Esophagus squamous epithelium (tissue), 5 donors: ENCODE measurements at regions not wholly inside any gene's neighbourhood (a gene's known extent, or its start where the extent isn't known, plus 50 kb on each side); places are given as distances from the start of the nearest gene placed in this dataset.

Source experiments
- DNase-seq: peaks from one replicate; lab custom pipeline; 2025; lab: John Stamatoyannopoulos, UW
- H3K27ac ChIP-seq, 4 donors: fragments of 200-600 bp; sonication (generic); one replicate each; pipeline ENCODE4 v1.5.1; 2016 to 2019; ENCODE audit warnings: mild to moderate bottlenecking in 1 of 4
- H3K27me3 ChIP-seq, 4 donors: fragments of 200-600 bp; sonication (generic); 1 replicate in 3 of 4; 2 replicates in 1 of 4; pipeline versions ENCODE4 v1.5.1 to v1.6.0; 2017 to 2021; ENCODE audit warnings: antibody characterized with exemption in 1 of 4
- H3K36me3 ChIP-seq, 3 donors: fragments of 200-600 bp; sonication (generic); one replicate each; pipeline ENCODE4 v1.5.1; 2016 to 2019
- H3K4me1 ChIP-seq, 3 donors: fragments of 200-600 bp; sonication (generic); one replicate each; pipeline ENCODE4 v1.5.1; 2017 to 2019
- H3K4me3 ChIP-seq, 4 donors: fragments of 200-600 bp; sonication (generic); 1 replicate in 3 of 4; 2 replicates in 1 of 4; pipeline ENCODE4 v1.5.1; 2016 to 2019; ENCODE audit warnings: mild to moderate bottlenecking in 2 of 4, moderate library complexity in 1 of 4
- H3K9me3 ChIP-seq, 3 donors: fragments of 200-600 bp; sonication (generic); one replicate each; pipeline ENCODE4 v1.5.1; 2016 to 2019
- CTCF ChIP-seq, 6 experiments: fragments of 450-650 bp in 4 of 6; fragments of 200-600 bp in 2 of 6; sonication (generic) in 2 of 6; IDR thresholded peaks; one replicate each; pipeline ENCODE4 v1.5.1; 2016 to 2019; ENCODE audit warnings: antibody characterized with exemption in 6 of 6, mild to moderate bottlenecking in 4 of 6, moderate library complexity in 4 of 6
- POLR2A ChIP-seq, 4 donors: fragments of 450-650 bp; IDR thresholded peaks; one replicate each; pipeline ENCODE4 v1.6.1; 2017; ENCODE audit warnings: antibody characterized with exemption in 4 of 4, mild to moderate bottlenecking in 4 of 4, moderate library complexity in 3 of 4
- WGBS, 2 donors: methylation state at CpG; one replicate each; pipeline ENCODE4 v1.1.5; 2018; 5-methylcytosine and 5-hydroxymethylcytosine counted together
- intact Hi-C: fragments of 100-400 bp; cut with DNase I; formaldehyde crosslinking; loops from one replicate; pipeline ENCODE4 v1.15.0; 2022
- donor health status: DM: yes; HTN: yes; CAD: no.

DNA sequence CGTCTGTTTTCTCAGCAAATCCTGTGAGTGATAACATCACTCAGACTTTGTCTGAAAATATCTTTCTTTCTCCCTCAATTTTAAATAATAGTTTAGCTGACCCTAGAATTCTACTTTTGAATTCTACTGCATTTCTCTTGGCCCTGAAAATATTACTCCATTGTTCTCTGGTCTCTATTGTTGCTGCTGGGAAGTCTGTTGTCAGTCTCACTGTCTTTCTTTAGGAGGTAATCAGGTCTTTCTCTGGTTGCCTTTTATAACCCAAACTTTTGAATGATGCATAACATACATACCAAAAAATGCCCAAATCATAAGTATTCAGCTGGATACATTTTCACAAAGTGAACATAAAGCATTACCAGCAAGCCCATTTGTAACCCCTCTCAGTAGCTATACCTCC, 100.0 kb downstream of the MATN1 start:
- Histone ChIP-seq H3K36me3 (no peaks in the 10 kb centered on the region), H3K4me1 (peaks cover 0 to 7% (median 0%) of the 10 kb centered on the region in 3 donors), H3K27ac (no peak overlapping the region), H3K27me3 (peaks cover 0 to 34% (median 0%) of the 10 kb centered on the region in 4 donors), H3K4me3 (no peak overlapping the region), H3K9me3 (peaks cover 0 to 41% (median 9%) of the 10 kb centered on the region in 3 donors)
- no peak for DNase-seq
- 86 to 100% methylated on average over 1 of the region's 1 CpG for WGBS, 2 donors
- intact Hi-C loops, result no loop called here
- TF ChIP-seq POLR2A (IDR thresholded peaks at IDR 0.05) (no peak), CTCF (IDR thresholded peaks at IDR 0.05) (no peak)

DNA sequence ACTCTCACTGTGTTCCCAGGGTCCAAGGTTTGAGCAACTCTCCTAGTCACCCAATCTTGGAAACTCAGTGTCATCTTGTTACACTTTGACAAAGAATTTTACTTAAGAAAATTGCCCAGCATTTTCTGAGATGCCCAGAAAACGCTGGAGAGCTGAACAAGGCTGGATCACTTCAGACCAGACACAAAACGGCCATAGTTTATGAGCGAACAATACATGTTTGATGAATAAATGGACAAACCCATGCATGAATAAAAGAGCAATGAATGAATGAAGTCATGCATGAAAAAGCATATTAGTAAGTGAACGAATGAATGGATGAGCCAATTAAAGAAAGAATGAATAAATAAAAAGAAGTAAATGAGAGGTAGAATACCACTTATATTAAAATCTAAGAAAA, 103.8 kb downstream of the MATN1 start:
- intact Hi-C loops, result no loop called here
- H3K27ac ChIP-seq, result no peak overlapping the region
- H3K9me3 ChIP-seq, result peaks cover 0 to 22% (median 0%) of the 10 kb centered on the region in 3 donors

GRCh38 chr1:30618335-30618747, 105.0 kb downstream of the MATN1 start:
- TF ChIP-seq CTCF (IDR thresholded peaks at IDR 0.05) (no peak), POLR2A (IDR thresholded peaks at IDR 0.05) (no peak)
- H3K9me3 ChIP-seq, result peaks cover 0 to 11% (median 0%) of the 10 kb centered on the region in 3 donors
- intact Hi-C loops, result no loop called here
- WGBS, 2 donors, result 23 to 39% methylated on average over 5 to 6 of the region's 6 CpGs
- H3K27ac ChIP-seq, result no peak overlapping the region
- no peaks in the 10 kb centered on the region for H3K36me3 ChIP-seq
- peaks cover 0 to 33% (median 0%) of the 10 kb centered on the region in 4 donors for H3K27me3 ChIP-seq
- H3K4me3 ChIP-seq, result no peak overlapping the region
- peaks cover 0 to 18% (median 0%) of the 10 kb centered on the region in 3 donors for H3K4me1 ChIP-seq
- no peak for DNase-seq

More for the DNA sequence above, 103.8 kb downstream of the MATN1 start:
- no peak for DNase-seq
- peaks cover 0 to 33% (median 0%) of the 10 kb centered on the region in 4 donors for H3K27me3 ChIP-seq
- peaks cover 0 to 15% (median 0%) of the 10 kb centered on the region in 3 donors for H3K4me1 ChIP-seq
- H3K4me3 ChIP-seq, result no peak overlapping the region
- TF ChIP-seq POLR2A (IDR thresholded peaks at IDR 0.05) (no peak), CTCF (IDR thresholded peaks at IDR 0.05) (no peak)
- no peaks in the 10 kb centered on the region for H3K36me3 ChIP-seq
- WGBS, 2 donors, result 59 to 60% methylated on average over 4 of the region's 4 CpGs

GRCh38 chr1:30616759-30617158, 106.6 kb downstream of the MATN1 start:
- no peak for TF ChIP-seq POLR2A (IDR thresholded peaks at IDR 0.05)
- no peak for TF ChIP-seq CTCF (IDR thresholded peaks at IDR 0.05)
- no peak overlapping the region for H3K27ac ChIP-seq
- intact Hi-C loops, result no loop called here
- no peak overlapping the region for H3K4me3 ChIP-seq
- H3K9me3 ChIP-seq, result no peaks in the 10 kb centered on the region
- whole genome bisulfite sequencing, 2 donors, result 88 to 90% methylated on average over 7 of the region's 7 CpGs
- DNase-seq, result no peak
- H3K27me3 ChIP-seq, result peaks cover 0 to 33% (median 0%) of the 10 kb centered on the region in 4 donors
- H3K4me1 ChIP-seq, result peaks cover 0 to 21% (median 0%) of the 10 kb centered on the region in 3 donors
- H3K36me3 ChIP-seq, result no peaks in the 10 kb centered on the region

DNA sequence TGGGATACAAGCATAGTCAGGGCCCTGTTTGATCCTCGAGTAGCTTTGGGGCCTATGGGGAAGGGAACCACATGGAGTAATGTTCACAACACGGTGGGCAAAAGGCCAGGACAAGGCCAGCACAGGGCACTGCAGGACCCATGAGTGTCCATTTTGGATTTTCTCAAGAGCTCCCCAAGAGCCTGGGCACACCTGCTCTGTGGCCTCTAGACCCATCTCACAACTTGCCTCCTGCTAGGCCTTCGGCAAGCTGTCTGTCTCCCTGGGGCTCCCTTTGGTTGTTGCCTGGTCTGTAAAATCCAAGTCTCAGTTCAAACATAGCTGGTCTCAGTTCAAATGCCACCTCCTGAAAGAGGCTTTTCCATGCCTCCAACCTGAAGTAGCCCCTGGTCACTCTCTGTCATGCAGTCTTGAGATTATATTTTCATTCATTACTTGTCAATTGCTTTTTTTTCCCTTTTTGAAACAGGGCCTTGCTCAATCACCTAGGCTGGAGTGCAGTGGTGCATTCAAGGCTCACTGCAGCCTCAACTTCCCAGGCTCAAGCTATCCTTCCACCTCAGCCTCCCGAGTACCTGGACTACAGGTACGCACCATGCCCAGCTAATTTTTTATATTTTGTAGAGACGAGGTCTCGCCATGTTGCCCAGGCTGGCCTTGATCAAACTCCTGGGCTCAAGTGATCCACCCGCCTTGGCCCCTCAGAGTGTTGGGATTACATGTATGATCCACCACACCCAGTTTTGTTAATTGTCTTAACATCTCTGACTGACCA, 107.4 kb downstream of the MATN1 start:
- WGBS, 2 donors, result 87 to 91% methylated on average over 7 to 8 of the region's 8 CpGs
- Histone ChIP-seq H3K4me1 (peaks cover 0 to 21% (median 0%) of the 10 kb centered on the region in 3 donors), H3K4me3 (no peak overlapping the region), H3K27ac (no peak overlapping the region), H3K36me3 (no peaks in the 10 kb centered on the region), H3K27me3 (peaks cover 0 to 29% (median 0%) of the 10 kb centered on the region in 4 donors), H3K9me3 (no peaks in the 10 kb centered on the region)
- TF ChIP-seq CTCF (IDR thresholded peaks at IDR 0.05) (no peak), POLR2A (IDR thresholded peaks at IDR 0.05) (no peak)
- intact Hi-C loops, result no loop called here
- DNase-seq, result no peak
